Neural crest cell (in vitro differentiated cells): ENCODE measurements at regions not wholly inside any gene's neighbourhood (a gene's known extent, or its start where the extent isn't known, plus 50 kb on each side); places are given as distances from the start of the nearest gene placed in this dataset.

Experiments used
- DNase-seq: peaks from one replicate; pipeline ENCODE4 v3.0.0; 2021; ENCODE audit warnings: low read depth, mixed read lengths, low spot score
- H3K27ac Mint-ChIP-seq: one replicate; pipeline ENCODE4 v1.8.0; 2021; ENCODE audit warnings: mild to moderate bottlenecking, mixed read lengths; ENCODE audit not compliant: unreplicated experiment
- H3K27me3 Mint-ChIP-seq: 2 replicates; pipeline ENCODE4 v1.8.0; 2021; ENCODE audit warnings: low read depth, mild to moderate bottlenecking, mixed read lengths
- H3K36me3 Mint-ChIP-seq: 2 replicates; pipeline ENCODE4 v1.8.0; 2021; ENCODE audit warnings: low read depth, mild to moderate bottlenecking, mixed read lengths
- H3K4me1 Mint-ChIP-seq: 2 replicates; pipeline ENCODE4 v1.8.0; 2021; ENCODE audit warnings: mixed read lengths
- H3K4me3 Mint-ChIP-seq: one replicate; pipeline ENCODE4 v1.8.0; 2021; ENCODE audit warnings: mild to moderate bottlenecking, mixed read lengths
- H3K9me3 Mint-ChIP-seq: 2 replicates; pipeline ENCODE4 v1.8.0; 2021; ENCODE audit warnings: mixed read lengths
- TF ChIP-seq, protein P1 (sequence below): fragments of 200-600 bp; sonication (generic); conservative IDR thresholded peaks from 2 replicates; pipeline ENCODE4 v1.5.0; 2021; ENCODE audit warnings: antibody characterized with exemption, mild to moderate bottlenecking

DNA sequence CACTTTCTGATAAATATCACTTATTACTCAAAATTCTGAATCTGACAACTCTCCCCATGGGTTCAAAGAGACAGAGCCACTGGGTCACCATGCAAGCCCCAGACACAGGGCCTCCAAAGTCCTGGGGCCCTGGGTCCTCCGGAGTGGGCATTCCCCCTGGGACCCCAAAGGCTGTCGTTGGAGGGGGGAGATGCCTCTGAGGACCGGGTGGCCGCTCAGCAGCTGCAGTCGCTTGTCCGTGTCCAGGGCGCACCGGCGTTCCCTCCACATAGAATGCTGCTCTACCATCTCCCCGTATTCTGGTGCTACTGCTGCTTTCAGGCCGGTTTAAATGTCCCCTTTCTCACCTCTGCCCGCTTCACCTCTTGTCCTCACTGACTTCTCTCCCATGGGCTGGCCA is 246.1 kb downstream of the TEX29 start:
- Mint-ChIP-seq H3K27ac (no peak overlapping the region), H3K4me1 (peaks cover 3% of the 10 kb centered on the region), H3K27me3 (no peaks in the 10 kb centered on the region), H3K4me3 (no peak overlapping the region), H3K36me3 (peaks cover 4% of the 10 kb centered on the region), H3K9me3 (peaks cover 7% of the 10 kb centered on the region)
- TF ChIP-seq, protein P1, sequence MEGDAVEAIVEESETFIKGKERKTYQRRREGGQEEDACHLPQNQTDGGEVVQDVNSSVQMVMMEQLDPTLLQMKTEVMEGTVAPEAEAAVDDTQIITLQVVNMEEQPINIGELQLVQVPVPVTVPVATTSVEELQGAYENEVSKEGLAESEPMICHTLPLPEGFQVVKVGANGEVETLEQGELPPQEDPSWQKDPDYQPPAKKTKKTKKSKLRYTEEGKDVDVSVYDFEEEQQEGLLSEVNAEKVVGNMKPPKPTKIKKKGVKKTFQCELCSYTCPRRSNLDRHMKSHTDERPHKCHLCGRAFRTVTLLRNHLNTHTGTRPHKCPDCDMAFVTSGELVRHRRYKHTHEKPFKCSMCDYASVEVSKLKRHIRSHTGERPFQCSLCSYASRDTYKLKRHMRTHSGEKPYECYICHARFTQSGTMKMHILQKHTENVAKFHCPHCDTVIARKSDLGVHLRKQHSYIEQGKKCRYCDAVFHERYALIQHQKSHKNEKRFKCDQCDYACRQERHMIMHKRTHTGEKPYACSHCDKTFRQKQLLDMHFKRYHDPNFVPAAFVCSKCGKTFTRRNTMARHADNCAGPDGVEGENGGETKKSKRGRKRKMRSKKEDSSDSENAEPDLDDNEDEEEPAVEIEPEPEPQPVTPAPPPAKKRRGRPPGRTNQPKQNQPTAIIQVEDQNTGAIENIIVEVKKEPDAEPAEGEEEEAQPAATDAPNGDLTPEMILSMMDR = no peak
- no peak for DNase-seq

DNA sequence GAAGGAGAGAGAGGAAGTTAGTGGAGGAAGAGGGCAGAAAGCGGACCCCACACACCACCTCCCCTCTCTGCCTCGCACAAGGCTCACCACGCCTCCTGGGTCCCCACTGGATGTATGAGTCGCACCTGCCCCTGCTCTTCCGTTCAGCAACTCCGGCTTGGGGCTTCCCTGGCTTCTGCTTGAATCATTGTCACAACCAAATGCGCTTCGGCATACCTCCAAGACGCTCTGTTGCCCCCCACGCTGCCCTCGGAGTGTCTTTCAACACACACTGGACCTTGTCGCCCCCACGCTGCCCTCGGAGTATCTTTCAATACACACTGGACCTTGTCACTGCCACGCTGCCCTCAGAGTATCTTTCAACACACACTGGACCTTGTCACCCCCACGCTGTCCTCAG is 247.2 kb downstream of the TEX29 start:
- no peaks in the 10 kb centered on the region for H3K27me3 Mint-ChIP-seq

DNA sequence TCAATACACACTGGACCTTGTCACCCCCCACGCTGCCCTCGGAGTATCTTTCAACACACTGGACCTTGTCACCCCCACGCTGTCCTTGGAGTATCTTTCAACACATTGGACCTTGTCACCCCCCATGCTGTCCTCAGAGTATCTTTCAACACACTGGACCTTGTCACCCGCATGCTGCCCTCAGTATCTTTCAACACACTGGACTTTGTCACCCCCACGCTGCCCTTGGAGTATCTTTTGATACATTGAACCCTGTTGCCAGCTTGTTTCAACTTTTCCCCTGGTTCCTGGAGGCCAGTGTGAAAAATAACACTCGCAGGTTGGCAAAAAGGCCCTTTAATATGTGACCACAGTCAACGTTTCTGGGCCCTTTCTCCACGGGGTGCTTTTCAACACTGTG is 247.8 kb downstream of the TEX29 start:
- Mint-ChIP-seq H3K27me3 (no peaks in the 10 kb centered on the region), H3K4me3 (no peak overlapping the region), H3K4me1 (no peaks in the 10 kb centered on the region), H3K9me3 (peaks cover 7% of the 10 kb centered on the region), H3K27ac (no peak overlapping the region), H3K36me3 (peaks cover 4% of the 10 kb centered on the region)
- TF ChIP-seq, protein P1 = no peak
- DNase-seq = no peak

More for the DNA sequence above, 247.2 kb downstream of the TEX29 start:
- H3K4me3 Mint-ChIP-seq = no peak overlapping the region
- peaks cover 7% of the 10 kb centered on the region for H3K9me3 Mint-ChIP-seq
- no peaks in the 10 kb centered on the region for H3K4me1 Mint-ChIP-seq
- no peak overlapping the region for H3K27ac Mint-ChIP-seq
- TF ChIP-seq, protein P1 = no peak
- no peak for DNase-seq
- H3K36me3 Mint-ChIP-seq = peaks cover 4% of the 10 kb centered on the region

DNA sequence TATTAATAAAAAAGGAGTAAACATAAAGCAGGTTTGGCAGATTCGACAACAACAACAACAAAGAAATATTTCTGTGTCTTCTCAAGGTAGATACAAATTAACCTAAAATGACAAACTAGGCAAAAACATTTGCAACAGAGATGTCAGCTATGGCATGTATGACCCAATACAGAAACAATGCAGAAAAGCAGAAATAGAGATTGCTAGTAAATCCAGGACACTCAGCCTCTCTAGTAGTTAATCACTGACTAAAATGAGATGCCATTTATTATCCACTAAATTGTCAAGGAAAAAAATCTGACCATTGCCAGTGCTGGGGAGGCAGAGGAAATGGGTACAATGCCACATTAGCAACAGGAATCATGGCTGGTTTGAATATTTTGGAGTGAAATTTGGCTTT is 250.5 kb downstream of the TEX29 start:
- DNase-seq = no peak
- H3K27me3 Mint-ChIP-seq = no peaks in the 10 kb centered on the region
- TF ChIP-seq, protein P1 = no peak
- H3K4me3 Mint-ChIP-seq = no peak overlapping the region
- peaks cover 15% of the 10 kb centered on the region for H3K9me3 Mint-ChIP-seq
- no peaks in the 10 kb centered on the region for H3K4me1 Mint-ChIP-seq
- no peak overlapping the region for H3K27ac Mint-ChIP-seq
- H3K36me3 Mint-ChIP-seq = peaks cover 19% of the 10 kb centered on the region

DNA sequence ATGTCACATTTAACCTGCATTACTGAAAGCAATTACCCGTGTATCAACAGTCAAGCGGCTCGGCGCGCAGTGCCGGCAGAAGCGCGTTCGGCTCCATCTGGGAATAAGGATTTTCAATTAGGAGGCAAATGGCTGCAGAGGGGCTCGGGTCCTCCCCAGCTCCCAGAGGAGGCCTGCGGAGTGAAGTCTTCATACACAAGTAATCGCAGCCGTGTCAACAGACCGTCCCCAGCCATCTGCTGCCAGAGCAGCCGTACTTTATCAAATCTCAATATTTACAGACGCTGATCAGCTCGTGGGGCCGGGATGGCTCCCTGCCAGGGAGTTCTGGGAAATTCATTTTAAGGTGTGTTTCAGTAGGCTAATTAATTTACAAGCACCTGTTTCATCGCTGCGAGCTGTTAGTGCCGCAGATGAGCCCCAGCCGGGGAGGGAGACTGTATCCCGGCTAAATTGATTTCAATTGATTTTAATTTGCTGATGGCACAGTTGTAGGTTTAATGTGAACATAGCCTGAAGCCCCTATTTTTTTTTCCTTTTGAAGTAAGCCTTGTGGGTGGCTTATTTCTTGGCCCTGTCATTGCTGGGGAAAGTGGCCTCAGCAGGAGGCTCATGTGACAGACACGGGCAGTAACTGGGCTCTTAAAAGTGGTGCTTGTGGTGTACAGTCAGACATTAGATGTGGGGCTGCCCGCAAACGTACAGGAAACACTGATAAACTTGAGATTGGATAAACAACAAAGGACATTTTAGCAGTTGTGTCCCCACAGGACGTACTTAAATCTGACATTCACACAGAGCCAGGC is 252.7 kb downstream of the TEX29 start:
- DNase-seq = no peak
- Mint-ChIP-seq H3K4me3 (no peak overlapping the region), H3K36me3 (peaks cover 19% of the 10 kb centered on the region), H3K4me1 (no peaks in the 10 kb centered on the region), H3K27me3 (no peaks in the 10 kb centered on the region), H3K27ac (peak overlapping the region; percentile 50), H3K9me3 (peaks cover 9% of the 10 kb centered on the region)
- TF ChIP-seq, protein P1 = no peak
